NCI-H2196 treated with DMSO at 0.1 percent for 48 hours (cell line): ENCODE measurements at regions not wholly inside any gene's neighbourhood (a gene's known extent, or its start where the extent isn't known, plus 50 kb on each side); places are given as distances from the start of the nearest gene placed in this dataset.

Source experiments
- DNase-seq: peaks from one replicate; lab custom pipeline; 2025; ENCODE audit not compliant: unreplicated experiment; lab: John Stamatoyannopoulos, UW

- DNase-seq = no peak
These were observed 274.0 kb downstream of the BRD1 start for GRCh38 chr22:49553518-49554295.

- DNase-seq = no peak
These were observed 274.6 kb downstream of the BRD1 start for GRCh38 chr22:49553076-49553475.

DNA sequence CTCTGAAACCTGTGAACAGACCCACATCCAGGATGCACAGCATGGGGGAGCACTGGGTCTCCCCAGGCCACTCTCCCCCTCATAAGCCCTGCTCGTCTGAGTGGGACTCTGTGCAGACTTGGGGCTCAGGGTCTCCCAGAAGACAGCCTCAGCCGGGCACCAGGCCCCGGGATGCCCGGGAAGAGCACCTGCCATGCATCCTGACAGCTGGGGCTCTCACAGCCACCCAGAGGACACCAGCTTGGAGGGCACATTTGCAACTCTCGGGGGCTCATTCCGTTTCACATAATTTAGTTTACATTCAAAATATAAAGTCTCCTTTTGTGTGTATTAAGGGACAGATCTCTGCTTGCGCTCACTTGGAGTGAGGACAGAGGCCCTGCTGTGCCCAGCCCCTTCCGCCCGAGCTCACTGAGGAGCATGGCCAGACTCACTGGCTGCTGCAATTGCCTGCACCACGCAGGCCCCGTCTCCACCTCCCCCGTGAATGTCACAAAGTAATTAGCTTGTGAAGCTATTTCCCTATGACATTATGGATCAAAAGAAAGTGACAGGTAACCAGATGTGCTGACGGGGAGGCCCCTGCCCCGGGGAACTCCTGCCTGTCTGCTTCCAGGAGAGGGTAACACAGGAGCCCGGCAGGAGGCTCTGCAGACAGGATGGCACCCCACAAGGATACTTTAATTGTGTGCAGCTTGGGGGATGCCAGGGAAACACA, 275.6 kb downstream of the BRD1 start:
- DNase-seq = no peak

DNA sequence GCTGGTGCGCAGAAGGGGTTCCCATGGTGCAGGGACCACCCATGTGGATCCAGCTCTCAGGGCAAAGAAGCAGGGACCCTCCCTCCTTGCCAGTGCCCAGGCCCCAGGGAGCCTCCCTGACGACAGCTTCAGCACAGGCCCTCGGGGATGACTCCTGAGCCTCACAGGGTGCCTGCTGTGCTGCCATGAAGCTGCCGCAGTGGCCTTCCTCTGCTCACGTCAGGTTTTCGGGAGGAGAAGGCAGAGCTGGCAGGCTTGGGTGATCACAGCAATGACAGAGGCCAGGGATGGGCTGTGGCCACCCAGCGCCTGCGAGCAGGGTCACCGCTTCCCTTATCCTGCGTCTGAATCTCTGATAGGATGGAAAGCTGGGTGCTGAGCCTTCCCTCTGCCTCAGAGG, 276.2 kb downstream of the BRD1 start:
- no peak for DNase-seq

DNA sequence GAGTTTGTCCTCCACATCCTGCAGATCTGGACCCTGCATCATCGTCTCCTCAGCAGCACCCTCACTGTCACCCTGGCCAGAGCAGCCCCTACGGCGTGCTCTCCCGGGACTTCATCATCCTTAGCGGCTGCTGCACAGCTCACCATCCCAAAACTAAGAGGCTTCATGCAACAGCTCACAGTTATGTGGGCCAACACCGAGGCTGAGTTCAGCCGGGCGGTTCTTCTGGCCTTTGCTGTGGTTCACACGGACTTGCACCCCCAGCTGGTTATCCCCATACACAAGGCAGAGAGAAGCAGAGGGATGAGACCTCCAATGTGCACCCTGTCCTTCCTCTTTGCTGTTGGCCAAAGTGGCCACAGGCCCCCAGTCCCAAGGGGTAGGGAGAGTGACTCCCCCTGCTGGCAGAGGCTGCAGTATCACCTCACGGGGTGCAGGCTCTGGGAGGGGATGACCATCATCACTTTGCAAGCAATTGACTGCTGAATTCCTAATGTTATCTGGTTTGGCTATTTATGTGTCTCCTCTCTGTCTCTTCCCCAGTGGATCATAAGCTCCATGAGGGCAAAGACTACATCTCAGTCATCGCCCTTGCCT, 276.8 kb downstream of the BRD1 start:
- DNase-seq = no peak

DNA sequence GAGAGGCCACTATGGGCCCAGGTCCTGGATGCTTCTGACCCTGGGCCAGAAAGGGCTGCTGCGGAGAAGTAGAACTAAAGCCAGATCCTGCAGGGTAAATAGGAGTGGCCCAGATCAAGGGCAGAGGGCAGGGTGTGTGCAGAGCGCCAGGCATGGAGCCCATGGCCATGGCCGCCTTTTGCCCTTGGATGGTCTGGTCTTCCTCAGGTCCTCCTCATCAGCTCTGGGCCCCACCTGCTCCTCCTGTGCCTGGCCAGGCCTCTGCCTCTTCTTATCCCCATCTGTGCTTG, 277.6 kb downstream of the BRD1 start:
- DNase-seq = no peak

- no peak for DNase-seq
These were observed 278.2 kb downstream of the BRD1 start for GRCh38 chr22:49549256-49550140.

DNA sequence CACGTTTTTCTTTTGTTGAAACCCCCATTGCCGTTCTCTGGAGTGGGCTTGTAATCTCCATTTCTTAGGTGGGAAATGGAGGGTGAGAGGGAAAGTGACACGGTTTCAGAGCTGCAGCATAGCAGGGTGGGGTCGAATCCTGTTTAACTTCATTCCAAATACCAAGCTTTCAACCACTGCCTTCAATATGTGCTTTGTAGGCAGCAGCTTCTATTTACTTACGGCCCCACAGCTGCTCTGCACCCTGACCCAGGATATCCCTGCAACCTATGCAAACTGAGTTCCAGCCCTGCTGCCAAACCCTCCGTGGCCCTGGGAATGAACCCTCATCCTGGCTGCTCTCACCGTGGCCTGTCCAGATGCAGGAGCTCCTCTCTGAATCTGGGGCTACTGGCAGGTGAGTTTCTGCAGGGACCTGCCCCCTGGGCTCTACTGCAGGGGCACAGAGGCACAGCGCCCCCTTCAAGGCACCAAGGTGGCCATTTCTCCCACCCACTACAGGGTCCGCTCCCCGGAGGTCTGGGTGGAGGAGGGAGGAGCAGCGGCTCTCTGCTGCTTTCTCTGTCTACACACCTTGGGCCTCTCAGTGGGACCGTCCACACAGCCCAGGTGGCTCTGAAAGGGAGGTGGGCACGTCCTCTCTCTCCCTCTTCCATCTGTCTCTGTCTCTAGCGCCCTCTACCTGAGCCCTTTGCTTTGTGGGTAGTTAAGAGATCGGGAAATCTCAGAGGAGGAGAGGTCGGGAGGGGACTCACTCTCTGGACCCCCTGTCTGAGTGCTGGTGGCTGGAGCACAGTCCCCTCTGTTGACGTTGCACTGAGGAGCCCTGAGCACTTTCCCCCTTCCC, 279.1 kb downstream of the BRD1 start:
- DNase-seq = no peak

DNA sequence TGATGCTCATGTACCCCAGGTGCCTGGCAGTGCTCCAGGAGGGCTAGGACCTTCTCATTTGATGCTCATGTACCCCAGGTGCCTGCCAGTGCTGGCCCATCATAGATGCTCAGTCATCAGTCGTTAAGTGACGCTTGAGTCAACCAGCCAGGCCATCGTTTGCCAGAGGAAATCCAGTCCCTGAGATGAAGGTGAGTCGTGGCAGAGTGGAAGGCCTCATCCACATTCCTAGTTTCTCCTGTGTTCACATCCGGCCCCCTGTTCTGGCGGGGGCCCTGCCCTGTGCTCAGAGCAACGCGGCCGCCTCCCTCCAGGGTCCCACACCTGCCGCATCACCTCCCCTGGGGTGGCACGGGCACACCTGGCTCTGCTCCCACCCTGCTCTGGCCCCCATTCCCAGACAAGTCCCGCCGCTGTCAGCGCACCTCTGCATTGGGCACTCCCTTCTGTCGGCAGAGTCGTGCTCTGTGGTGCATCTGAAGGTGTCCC, 279.9 kb downstream of the BRD1 start:
- no peak for DNase-seq

GRCh38 chr22:49546811-49547585, 280.7 kb downstream of the BRD1 start:
- DNase-seq = no peak

GRCh38 chr22:49545606-49546005, 282.1 kb downstream of the BRD1 start:
- no peak for DNase-seq

DNA sequence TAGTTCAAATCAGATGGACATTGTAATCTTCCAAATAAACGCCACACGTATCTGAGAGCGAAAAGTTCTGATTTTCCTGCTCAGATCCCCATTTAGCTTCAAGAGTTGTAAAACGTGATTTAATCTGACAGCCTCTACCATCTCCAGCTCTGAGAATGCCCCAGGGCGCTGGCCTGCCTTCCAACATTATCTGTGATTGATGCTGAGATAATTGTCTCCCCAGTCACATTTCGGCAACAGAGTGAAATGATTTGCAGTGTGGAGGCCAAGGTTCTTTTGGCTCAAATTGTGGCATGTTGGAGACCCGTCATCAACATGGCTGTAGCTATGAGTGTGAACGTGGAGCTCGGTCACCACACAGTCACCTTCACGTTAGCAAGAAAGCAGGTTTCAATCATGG, 283.4 kb downstream of the BRD1 start:
- no peak for DNase-seq

DNA sequence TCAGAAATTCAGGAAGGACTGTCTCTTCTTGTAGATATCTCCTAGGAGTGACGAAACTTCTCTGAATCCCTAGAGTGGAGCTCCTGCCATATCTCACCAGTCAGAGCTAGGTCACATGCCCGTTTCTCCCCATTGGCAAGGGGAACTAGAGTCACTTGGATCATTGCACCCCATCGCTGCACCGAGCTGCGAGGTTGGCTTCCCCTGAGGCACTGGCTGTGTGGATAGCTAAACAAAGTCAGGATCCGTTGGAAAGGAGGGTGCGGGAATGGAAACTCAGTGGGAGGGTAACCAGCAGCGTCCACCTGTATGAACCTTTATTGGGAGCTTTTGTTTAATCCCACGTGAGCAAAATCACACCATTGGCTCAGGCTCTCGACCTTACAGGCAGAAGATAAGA, 283.8 kb downstream of the BRD1 start:
- no peak for DNase-seq

DNA sequence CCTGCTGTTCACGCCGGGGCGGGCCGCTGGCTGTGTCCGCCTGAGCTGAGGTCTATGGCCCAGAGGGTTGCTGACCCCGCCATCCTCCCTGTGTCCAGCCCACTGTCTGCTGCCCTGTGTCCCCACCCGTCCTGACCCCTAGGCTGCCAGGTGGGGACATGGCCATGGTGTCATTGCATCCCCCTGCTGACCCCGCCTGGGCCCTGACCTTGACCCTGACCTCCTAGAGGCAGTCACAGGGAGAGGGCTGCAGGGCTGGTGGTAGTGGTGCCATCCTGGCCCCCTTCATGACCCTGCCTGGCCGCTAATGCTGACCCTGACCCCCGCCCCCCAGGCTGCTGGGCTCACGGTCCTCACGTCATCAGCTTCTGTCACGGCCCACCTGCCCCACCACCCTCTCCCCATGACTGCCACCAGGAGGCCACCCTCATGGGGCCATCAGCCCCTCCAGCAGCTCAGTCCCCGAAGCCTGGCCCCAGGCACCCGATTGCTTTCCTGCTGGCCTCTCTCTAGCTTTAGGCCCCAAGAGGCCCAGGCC, 285.9 kb downstream of the BRD1 start:
- no peak for DNase-seq

- no peak for DNase-seq
These were observed 286.6 kb downstream of the BRD1 start for GRCh38 chr22:49540913-49541692.

- no peak for DNase-seq
These were observed 287.4 kb downstream of the BRD1 start for GRCh38 chr22:49540084-49540912.

- DNase-seq = no peak
These were observed 289.7 kb downstream of the BRD1 start for GRCh38 chr22:49538006-49538405.
